CD4-positive, alpha-beta T cell (primary cell): ENCODE measurements at regions not wholly inside any gene's neighbourhood (a gene's known extent, or its start where the extent isn't known, plus 50 kb on each side); places are given as distances from the start of the nearest gene placed in this dataset.

ENCODE experiments used
- ATAC-seq: fragments of 200-7000 bp; cut with Tn5 transposase; one replicate; pipeline ENCODE4 v1.10.0; 2022; ENCODE audit warnings: mild to moderate bottlenecking; ENCODE audit not compliant: poor library complexity
- CTCF ChIA-PET: fragments of 350-600 bp; sonication (Branson Sonifier 250); formaldehyde crosslinking; loops from one replicate; lab custom pipeline; 2021; ENCODE audit warnings: antibody characterized with exemption, inconsistent platforms; lab: Charles Lee
- POLR2A ChIA-PET: fragments of 350-600 bp; sonication (Branson Sonifier 250); formaldehyde crosslinking; loops from one replicate; lab custom pipeline; 2021; ENCODE audit warnings: antibody characterized with exemption, inconsistent platforms; lab: Charles Lee
- DNase-seq, 14 experiments: peaks; one replicate each; pipeline ENCODE4 v3.0.0-alpha.2; 2013 to 2020; ENCODE audit warnings: mixed read lengths in 2 of 14
- H3K27ac ChIP-seq, 2 donors: one replicate each; pipeline versions ENCODE4 v1.5.1 to v1.7.0; 2013; ENCODE audit warnings: low read length in 2 of 2, low read depth in 1 of 2, mild to moderate bottlenecking in 1 of 2
- H3K27me3 ChIP-seq, 2 experiments: 1 replicate in 1 of 2; 2 replicates in 1 of 2; pipeline versions ENCODE4 v1.6.1 to v1.7.0; 2013; ENCODE audit warnings: low read length in 2 of 2, control low read depth in 1 of 2, mild to moderate bottlenecking in 1 of 2, moderate library complexity in 1 of 2; ENCODE audit not compliant: insufficient read depth in 2 of 2, control insufficient read depth in 1 of 2
- H3K36me3 ChIP-seq: one replicate; pipeline ENCODE4 v1.6.1; 2013; ENCODE audit warnings: low read length, control low read depth; ENCODE audit not compliant: insufficient read depth
- H3K4me1 ChIP-seq: one replicate; pipeline ENCODE4 v1.6.1; 2013; ENCODE audit warnings: low read length, control low read depth; ENCODE audit not compliant: insufficient read depth
- H3K4me3 ChIP-seq: one replicate; pipeline ENCODE4 v1.5.1; 2013; ENCODE audit warnings: mild to moderate bottlenecking, low read length, moderate library complexity
- H3K9me3 ChIP-seq, 2 experiments: 1 replicate in 1 of 2; 2 replicates in 1 of 2; pipeline versions ENCODE4 v1.6.1 to v1.7.0; 2013; ENCODE audit warnings: low read length in 2 of 2, mild to moderate bottlenecking in 2 of 2, control low read depth in 1 of 2, moderate library complexity in 1 of 2; ENCODE audit not compliant: control insufficient read depth in 1 of 2, insufficient read depth in 1 of 2
- H3K27ac Mint-ChIP-seq: one replicate; pipeline ENCODE4 v1.8.0; 2020; ENCODE audit warnings: mixed read lengths
- H3K27me3 Mint-ChIP-seq: one replicate; pipeline ENCODE4 v1.8.0; 2021; ENCODE audit warnings: mixed read lengths
- H3K36me3 Mint-ChIP-seq: one replicate; pipeline ENCODE4 v1.8.0; 2021; ENCODE audit warnings: low read depth, mixed read lengths
- H3K4me1 Mint-ChIP-seq: one replicate; pipeline ENCODE4 v1.8.0; 2021; ENCODE audit warnings: low read depth, mixed read lengths
- H3K4me3 Mint-ChIP-seq: one replicate; pipeline ENCODE4 v1.8.0; 2020; ENCODE audit warnings: mild to moderate bottlenecking, mixed read lengths
- H3K9me3 Mint-ChIP-seq: one replicate; pipeline ENCODE4 v1.8.0; 2020; ENCODE audit warnings: mixed read lengths
- intact Hi-C, 2 experiments: fragments of 100-400 bp; cut with DNase I in 1 of 2; cut with micrococcal nuclease in 1 of 2; formaldehyde crosslinking; loops; one replicate each; pipeline versions ENCODE4 v1.15.1 to v1.9.0; 2023 to 2025; cut with DNase I, micrococcal nuclease
- TF ChIP-seq, protein P1 (sequence below): fragments of 200-600 bp; IDR thresholded peaks from one replicate; pipeline ENCODE4 v1.8.0; 2022; ENCODE audit warnings: antibody characterized with exemption, mild to moderate bottlenecking

DNA sequence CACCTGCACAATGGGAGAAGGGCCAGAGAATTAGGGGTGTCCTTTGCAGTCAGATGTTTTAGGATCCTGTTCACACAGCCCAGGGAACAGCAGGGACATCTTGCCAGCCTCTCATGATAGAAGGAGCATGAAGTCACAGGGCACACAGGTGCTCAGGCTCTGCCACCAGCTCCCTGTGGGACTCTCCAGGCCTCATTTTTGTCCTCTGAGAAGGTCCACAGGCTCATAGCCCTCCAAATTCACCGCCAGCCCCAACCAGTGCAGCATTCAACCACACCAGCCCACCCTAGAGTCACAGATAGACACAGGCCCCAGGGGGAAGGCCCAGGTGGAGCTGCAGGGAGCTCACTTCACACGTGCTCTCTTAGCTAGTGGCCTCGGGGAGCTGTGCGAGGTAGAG, 391.7 kb downstream of the TNS1 start:
- H3K4me3 Mint-ChIP-seq = peak overlapping the region; percentile 21
- no peaks in the 10 kb centered on the region for H3K36me3 Mint-ChIP-seq
- ATAC-seq = no peak
- DNase-seq = peak in 1 of 14 experiments; percentile 4
- peaks cover 58% of the 10 kb centered on the region for H3K4me1 Mint-ChIP-seq
- H3K27ac Mint-ChIP-seq = peak overlapping the region; percentile 94
- peaks cover 45% of the 10 kb centered on the region for H3K4me1 ChIP-seq
- H3K4me3 ChIP-seq = no peak overlapping the region
- H3K9me3 Mint-ChIP-seq = no peaks in the 10 kb centered on the region
- no peaks in the 10 kb centered on the region for H3K36me3 ChIP-seq
- intact Hi-C loops = no loop called here
- TF ChIP-seq, protein P1, sequence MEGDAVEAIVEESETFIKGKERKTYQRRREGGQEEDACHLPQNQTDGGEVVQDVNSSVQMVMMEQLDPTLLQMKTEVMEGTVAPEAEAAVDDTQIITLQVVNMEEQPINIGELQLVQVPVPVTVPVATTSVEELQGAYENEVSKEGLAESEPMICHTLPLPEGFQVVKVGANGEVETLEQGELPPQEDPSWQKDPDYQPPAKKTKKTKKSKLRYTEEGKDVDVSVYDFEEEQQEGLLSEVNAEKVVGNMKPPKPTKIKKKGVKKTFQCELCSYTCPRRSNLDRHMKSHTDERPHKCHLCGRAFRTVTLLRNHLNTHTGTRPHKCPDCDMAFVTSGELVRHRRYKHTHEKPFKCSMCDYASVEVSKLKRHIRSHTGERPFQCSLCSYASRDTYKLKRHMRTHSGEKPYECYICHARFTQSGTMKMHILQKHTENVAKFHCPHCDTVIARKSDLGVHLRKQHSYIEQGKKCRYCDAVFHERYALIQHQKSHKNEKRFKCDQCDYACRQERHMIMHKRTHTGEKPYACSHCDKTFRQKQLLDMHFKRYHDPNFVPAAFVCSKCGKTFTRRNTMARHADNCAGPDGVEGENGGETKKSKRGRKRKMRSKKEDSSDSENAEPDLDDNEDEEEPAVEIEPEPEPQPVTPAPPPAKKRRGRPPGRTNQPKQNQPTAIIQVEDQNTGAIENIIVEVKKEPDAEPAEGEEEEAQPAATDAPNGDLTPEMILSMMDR = no peak
- ChIA-PET POLR2A (interaction anchor here (1.4 kb wide), 1 partner anchor 15 kb away, joined by 3 read pairs; no protein-coding TSS in a partner anchor), CTCF (no interaction called here)
- H3K27me3 Mint-ChIP-seq = no peaks in the 10 kb centered on the region
- no peaks in the 10 kb centered on the region for H3K27me3 ChIP-seq
- H3K27ac ChIP-seq = peak overlapping the region; percentile 75 to 88
- no peaks in the 10 kb centered on the region for H3K9me3 ChIP-seq

DNA sequence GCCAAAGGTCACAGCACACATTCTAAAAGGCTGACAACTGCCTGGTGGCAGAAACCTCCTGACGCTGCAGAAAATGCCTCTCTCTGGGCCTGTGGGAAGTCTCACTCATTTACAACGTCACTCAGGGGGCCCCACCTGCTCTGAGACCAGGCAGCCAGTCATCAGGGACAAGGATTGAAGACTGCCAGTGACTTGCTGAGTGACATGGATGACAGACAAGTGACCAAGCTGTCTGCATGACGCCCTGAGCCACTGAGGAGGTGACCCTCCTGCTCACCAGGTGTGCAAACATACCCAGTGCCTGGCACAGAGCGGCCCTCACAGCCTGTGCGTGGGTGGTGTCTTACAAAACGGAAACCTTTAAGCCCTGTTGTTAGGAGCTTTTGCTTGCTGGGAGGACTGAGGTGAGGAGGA, 392.4 kb downstream of the TNS1 start:
- TF ChIP-seq, protein P1 = no peak

DNA sequence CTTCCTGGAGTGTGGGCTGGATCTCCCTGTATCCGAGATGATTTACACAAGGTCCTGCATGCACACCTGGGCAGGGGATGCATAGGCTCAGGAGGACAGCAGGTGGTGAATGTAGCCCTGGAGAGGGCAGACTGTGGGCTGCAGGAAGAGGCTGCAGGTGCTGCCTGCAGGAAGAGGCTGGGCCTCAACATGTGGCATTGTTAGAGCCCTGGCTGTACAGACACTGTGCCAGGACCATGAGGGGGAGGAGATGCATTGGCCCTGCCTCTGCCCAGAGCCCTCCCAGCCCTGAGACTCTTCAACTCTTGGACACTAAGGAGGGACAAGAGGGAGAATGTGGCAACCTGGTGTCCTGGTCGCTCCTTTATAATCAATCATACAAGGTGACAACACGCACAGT, 392.8 kb downstream of the TNS1 start:
- POLR2A ChIA-PET = interaction anchor here (1.4 kb wide), 1 partner anchor 14 kb away, joined by 3 read pairs; no protein-coding TSS in a partner anchor
- H3K36me3 Mint-ChIP-seq = no peaks in the 10 kb centered on the region
- peak in 2 of 14 experiments; percentile 15 to 17 for DNase-seq
- H3K27me3 ChIP-seq = no peaks in the 10 kb centered on the region
- H3K36me3 ChIP-seq = no peaks in the 10 kb centered on the region
- H3K4me1 ChIP-seq = peaks cover 48% of the 10 kb centered on the region
- H3K4me3 ChIP-seq = no peak overlapping the region
- H3K4me3 Mint-ChIP-seq = peak overlapping the region; percentile 21
- H3K9me3 Mint-ChIP-seq = no peaks in the 10 kb centered on the region
- no peaks in the 10 kb centered on the region for H3K9me3 ChIP-seq
- H3K27ac ChIP-seq = peak overlapping the region; percentile 75 to 88
- ATAC-seq = no peak
- H3K27me3 Mint-ChIP-seq = no peaks in the 10 kb centered on the region
- TF ChIP-seq, protein P1 = no peak
- CTCF ChIA-PET = no interaction called here
- H3K4me1 Mint-ChIP-seq = peaks cover 65% of the 10 kb centered on the region
- intact Hi-C loops = no loop called here
- peak overlapping the region; percentile 94 for H3K27ac Mint-ChIP-seq

More for the DNA sequence above, 392.4 kb downstream of the TNS1 start:
- H3K27ac Mint-ChIP-seq = peak overlapping the region; percentile 94
- Histone ChIP-seq H3K4me1 (peaks cover 48% of the 10 kb centered on the region), H3K27ac (peak overlapping the region; percentile 75 to 88), H3K36me3 (no peaks in the 10 kb centered on the region), H3K9me3 (no peaks in the 10 kb centered on the region), H3K27me3 (no peaks in the 10 kb centered on the region), H3K4me3 (no peak overlapping the region)
- intact Hi-C loops = no loop called here
- ATAC-seq (peak; percentile 79), DNase-seq (peak in 13 of 14 experiments; percentile 10 to 66 (median 36))
- H3K9me3 Mint-ChIP-seq = no peaks in the 10 kb centered on the region
- POLR2A ChIA-PET = interaction anchor here (1.4 kb wide), 1 partner anchor 14 kb away, joined by 3 read pairs; no protein-coding TSS in a partner anchor
- no peaks in the 10 kb centered on the region for H3K27me3 Mint-ChIP-seq
- H3K36me3 Mint-ChIP-seq = no peaks in the 10 kb centered on the region
- H3K4me3 Mint-ChIP-seq = peak overlapping the region; percentile 21
- peaks cover 60% of the 10 kb centered on the region for H3K4me1 Mint-ChIP-seq
- CTCF ChIA-PET = no interaction called here
